Stimulated activated CD8-positive, alpha-beta memory T cell treated with anti-CD3 and anti-CD28 coated beads, Interleukin-15, amount 100 ng/mL, for 24 hours (primary cell): ENCODE measurements at regions not wholly inside any gene's neighbourhood (a gene's known extent, or its start where the extent isn't known, plus 50 kb on each side); places are given as distances from the start of the nearest gene placed in this dataset.
A peak's percentile ranks its signal among the peaks of the same experiment; 100 is the strongest.

Experiments
- DNase-seq: peaks from one replicate; pipeline ENCODE4 v3.0.0-alpha.2; 2020; ENCODE audit warnings: low read depth

DNA sequence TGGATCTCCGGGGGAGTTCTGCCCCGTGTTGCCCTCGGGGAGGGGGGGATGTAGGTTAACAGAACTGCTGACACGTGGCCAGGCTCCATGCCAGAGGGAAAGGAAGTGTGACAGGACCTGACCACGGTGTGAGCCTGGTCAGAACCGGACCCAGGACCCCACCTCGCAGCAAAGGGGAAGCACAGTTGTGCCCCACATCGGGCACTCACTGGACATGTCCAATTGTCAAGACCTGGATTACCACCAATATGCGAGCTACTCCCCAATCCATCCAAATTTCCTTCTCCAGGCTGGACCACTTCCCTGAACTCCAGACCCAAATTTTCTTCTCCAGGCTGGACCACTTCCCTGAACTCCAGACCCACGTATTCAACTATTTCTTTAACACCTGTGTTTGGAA is 78.8 kb upstream of the PIWIL1 start:
- no peak for DNase-seq

DNA sequence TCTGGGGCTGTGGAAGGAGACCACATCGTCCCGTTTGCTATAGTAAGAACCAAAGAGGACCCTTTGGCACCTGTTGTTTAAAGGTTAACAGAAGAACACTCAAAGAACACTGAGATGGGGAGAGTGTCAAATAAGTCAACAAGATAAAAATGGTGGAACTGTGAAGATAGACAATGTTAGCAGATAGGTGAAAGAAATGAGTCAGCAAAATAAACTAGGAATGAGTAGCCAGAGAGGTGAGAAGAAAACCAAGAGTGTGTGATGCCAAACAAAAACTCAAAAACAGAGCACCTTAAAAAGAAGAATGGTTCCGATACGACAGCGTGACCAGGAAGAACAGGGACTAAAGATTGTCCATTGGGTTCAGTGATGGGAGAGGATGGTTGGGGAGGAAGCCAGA is 74.7 kb upstream of the PIWIL1 start:
- no peak for DNase-seq

DNA sequence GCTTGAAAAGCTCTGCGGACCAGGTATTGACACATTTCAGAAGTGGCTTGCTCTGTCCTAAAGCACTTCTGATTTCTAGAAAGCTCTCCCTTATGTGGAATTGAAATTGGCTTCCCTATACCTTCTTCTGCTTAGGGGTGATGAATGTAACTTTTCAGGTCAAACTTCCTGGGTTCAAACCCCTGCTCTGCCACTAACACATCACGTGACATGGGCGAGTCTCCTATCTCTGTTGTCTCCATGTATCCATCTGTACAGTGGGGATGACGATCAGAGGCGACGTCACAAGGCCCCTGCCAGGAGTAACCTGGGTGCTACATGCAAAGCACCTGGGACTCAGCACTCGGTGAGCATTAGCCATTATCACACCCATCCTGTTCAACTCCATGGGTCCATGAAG is 73.7 kb upstream of the PIWIL1 start:
- DNase-seq = no peak

DNA sequence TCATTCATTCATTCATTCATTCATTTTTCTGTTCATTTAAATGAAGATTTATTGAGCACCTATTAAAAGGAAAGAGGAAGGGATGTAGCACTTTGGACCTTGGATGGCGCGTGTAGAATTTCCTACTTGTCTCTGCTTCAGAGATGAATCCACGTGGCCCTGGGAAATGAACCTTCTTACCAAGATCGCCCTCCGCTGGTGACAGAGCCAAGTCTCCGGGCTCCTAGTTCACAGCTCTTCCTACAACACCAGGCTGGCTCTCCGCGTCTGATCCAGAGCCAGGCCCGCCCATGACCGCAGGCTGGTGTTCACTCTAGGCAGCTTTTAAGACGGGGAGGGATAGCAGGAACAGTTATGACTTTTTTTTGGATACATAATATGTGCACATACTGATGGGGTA is 70.9 kb upstream of the PIWIL1 start:
- no peak for DNase-seq

DNA sequence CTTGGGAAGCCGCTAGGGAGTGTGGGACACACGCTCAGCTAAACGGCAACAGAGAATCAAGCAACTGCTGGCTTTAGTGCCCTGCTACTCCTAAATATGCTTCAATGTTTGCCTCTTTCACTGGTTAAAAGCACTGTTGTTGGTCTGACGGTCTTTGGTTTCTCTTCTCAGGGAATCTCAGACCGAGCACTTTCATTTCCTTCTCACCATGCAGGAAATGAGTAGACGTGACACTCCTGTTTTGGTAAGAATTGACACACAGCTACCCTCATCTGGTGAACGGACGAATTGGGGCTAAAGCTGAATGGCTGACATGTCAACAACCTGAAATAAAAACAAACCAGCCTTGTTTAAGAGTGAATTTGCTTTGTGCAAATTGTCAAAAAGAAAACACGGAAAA is 57.5 kb upstream of the PIWIL1 start:
- DNase-seq = no peak

DNA sequence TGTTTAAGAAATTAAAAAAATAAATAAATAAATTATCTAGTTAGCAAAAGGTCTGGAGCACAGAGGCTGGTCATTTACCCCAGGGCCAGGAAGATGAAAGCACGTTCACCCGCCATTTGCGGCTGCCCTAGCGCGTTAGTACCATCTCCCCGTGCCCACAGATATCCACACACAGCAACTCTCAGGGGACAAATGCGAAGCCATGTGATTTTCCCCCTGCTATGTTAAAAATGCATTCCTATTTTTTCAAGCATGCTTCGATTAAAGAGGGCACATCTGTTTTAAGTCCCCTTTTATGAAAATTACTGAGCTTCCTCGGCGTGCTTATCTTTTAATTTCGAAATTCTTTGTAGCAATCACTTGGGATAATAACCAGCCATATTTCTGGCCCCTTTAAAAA is 56.9 kb upstream of the PIWIL1 start:
- DNase-seq = no peak

DNA sequence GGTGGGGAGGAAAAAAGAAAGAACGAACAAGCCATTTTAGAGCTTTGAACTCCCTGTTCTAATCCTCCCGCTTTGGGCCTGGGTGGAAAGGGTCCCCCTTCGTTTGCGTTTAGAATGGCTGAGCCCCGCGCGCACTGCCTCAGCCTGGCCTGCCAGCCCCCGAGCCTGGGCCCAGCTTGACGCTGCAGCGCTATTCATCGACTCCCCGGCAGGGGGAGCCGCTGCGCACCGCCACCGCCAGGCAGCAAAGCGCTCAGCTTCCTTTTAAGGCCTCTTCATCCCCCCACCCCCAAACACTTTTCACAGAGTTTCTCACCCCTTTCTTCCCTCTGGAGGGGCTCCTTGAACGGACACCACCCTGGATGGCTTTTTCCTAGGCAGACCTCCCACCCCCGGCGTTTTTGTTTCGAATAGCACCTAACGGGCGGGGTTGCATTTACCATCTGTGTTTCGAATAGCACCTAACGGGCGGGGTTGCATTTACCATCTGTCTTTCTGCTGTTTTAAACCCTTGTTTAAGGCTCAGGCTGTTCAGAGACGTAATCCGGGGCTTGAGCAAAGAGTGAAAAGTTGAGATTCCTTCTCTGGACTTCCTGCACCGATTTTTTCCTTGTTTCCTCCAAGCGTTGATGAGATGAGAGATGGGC is 56.4 kb upstream of the PIWIL1 start:
- DNase-seq = peak; percentile 12

DNA sequence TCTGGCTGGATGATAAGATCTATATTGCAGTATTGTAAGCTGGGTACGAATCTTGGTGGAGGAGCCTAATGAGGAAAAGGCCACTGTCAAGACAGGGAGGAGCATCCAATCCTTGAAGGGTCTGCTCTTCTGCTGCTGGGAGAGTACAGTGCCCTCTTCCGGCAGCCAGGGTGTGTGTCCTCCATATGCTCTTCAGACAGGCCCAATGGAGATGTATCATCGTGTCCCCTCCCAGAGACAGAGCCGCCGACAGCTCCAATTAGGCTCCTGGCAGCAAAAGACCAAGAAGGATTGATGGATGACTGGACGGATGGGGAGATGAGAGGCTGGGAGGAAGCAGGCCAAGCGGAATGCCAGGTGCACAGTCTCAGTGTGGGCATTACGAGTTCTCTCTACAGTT is 51.6 kb upstream of the PIWIL1 start:
- DNase-seq = no peak

DNA sequence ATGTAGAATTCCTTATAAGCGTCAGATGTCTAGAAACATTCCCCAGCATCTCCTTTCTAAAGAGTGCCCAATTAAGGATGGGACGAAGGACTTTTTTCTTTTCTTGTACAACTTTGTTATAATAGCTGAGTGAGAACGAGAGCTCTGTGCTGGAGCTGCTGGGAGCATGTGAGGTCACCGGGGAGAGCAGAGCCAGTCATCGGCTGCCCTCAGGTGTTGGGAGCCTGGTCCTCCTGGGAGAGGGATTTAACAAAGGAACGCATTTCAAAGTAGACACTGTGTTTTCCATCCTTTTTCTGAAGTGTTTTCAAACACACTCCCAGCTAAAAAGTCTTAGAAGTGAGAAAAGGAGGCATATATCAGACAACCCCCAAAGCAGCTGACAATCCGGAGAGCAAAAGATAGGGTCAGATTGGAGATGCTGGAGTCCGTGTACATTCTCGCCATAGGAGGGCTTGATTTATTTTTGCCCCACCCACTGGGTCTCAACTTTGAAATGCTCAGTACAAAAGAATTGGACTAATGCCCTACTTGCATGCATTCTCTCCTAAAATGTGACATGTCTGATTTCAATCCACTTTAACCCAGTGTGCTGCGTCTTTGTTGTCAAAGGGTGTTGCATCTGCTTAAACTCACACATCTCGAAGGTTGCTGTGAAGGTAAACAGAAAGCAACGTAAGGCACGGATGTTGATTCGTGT is 50.8 kb upstream of the PIWIL1 start:
- DNase-seq = no peak
